Ascending aorta (tissue), 2 donors: ENCODE measurements at regions not wholly inside any gene's neighbourhood (a gene's known extent, or its start where the extent isn't known, plus 50 kb on each side); places are given as distances from the start of the nearest gene placed in this dataset.

Experiments used
- DNase-seq, 2 donors: peaks; one replicate each; pipeline ENCODE4 v3.0.0-alpha.2; 2019; ENCODE audit warnings: low spot score in 2 of 2
- H3K27ac ChIP-seq, 2 donors: fragments of 200-600 bp; sonication (generic); one replicate each; pipeline ENCODE4 v1.5.1; 2016 to 2017; ENCODE audit warnings: mild to moderate bottlenecking in 1 of 2
- H3K27me3 ChIP-seq: fragments of 200-600 bp; sonication (generic); one replicate; pipeline ENCODE4 v1.5.1; 2017
- H3K36me3 ChIP-seq, 2 donors: fragments of 200-600 bp; sonication (generic); one replicate each; pipeline ENCODE4 v1.5.1; 2016
- H3K4me1 ChIP-seq, 2 donors: fragments of 200-600 bp; sonication (generic); one replicate each; pipeline ENCODE4 v1.5.1; 2016 to 2017; ENCODE audit warnings: mild to moderate bottlenecking in 1 of 2
- H3K4me3 ChIP-seq, 2 donors: fragments of 200-600 bp; sonication (generic); one replicate each; pipeline ENCODE4 v1.5.1; 2016 to 2017; ENCODE audit warnings: mild to moderate bottlenecking in 1 of 2
- H3K9me3 ChIP-seq, 2 donors: fragments of 200-600 bp; sonication (generic); one replicate each; pipeline ENCODE4 v1.5.1; 2016
- CTCF ChIP-seq, 3 experiments: fragments of 200-600 bp in 2 of 3; fragments of 450-650 bp in 1 of 3; sonication (generic) in 2 of 3; IDR thresholded peaks; one replicate each; pipeline ENCODE4 v1.5.1; 2016 to 2019; ENCODE audit warnings: antibody characterized with exemption in 3 of 3, mild to moderate bottlenecking in 1 of 3, moderate library complexity in 1 of 3
- intact Hi-C: fragments of 100-400 bp; cut with DNase I; formaldehyde crosslinking; loops from one replicate; pipeline ENCODE4 v1.15.1; 2023

GRCh38 chr11:80872116-80872728 lies 1431.4 kb upstream of the TENM4 start:
- intact Hi-C loops = no loop called here

GRCh38 chr11:80868831-80869230 lies 1428.0 kb upstream of the TENM4 start:
- H3K36me3 ChIP-seq = no peaks in the 10 kb centered on the region
- no peak overlapping the region for H3K4me3 ChIP-seq
- no peaks in the 10 kb centered on the region for H3K4me1 ChIP-seq
- no peaks in the 10 kb centered on the region for H3K9me3 ChIP-seq
- no peak overlapping the region for H3K27ac ChIP-seq
- DNase-seq = no peak
- no peak for TF ChIP-seq CTCF (IDR thresholded peaks at IDR 0.05)
- no peaks in the 10 kb centered on the region for H3K27me3 ChIP-seq
- intact Hi-C loops = no loop called here

More at GRCh38 chr11:80872116-80872728, 1431.4 kb upstream of the TENM4 start:
- H3K27ac ChIP-seq = no peak overlapping the region
- H3K4me3 ChIP-seq = no peak overlapping the region
- no peaks in the 10 kb centered on the region for H3K9me3 ChIP-seq
- H3K4me1 ChIP-seq = no peaks in the 10 kb centered on the region
- TF ChIP-seq CTCF (IDR thresholded peaks at IDR 0.05) = no peak
- H3K36me3 ChIP-seq = no peaks in the 10 kb centered on the region
- DNase-seq = no peak
- no peaks in the 10 kb centered on the region for H3K27me3 ChIP-seq

GRCh38 chr11:80862011-80862410 lies 1421.2 kb upstream of the TENM4 start:
- no peaks in the 10 kb centered on the region for H3K27me3 ChIP-seq
- no peak overlapping the region for H3K4me3 ChIP-seq
- TF ChIP-seq CTCF (IDR thresholded peaks at IDR 0.05) = no peak
- H3K36me3 ChIP-seq = no peaks in the 10 kb centered on the region
- no peak for DNase-seq
- no peaks in the 10 kb centered on the region for H3K4me1 ChIP-seq
- intact Hi-C loops = no loop called here
- no peaks in the 10 kb centered on the region for H3K9me3 ChIP-seq
- no peak overlapping the region for H3K27ac ChIP-seq

GRCh38 chr11:80861193-80861592 lies 1420.4 kb upstream of the TENM4 start:
- no peak for TF ChIP-seq CTCF (IDR thresholded peaks at IDR 0.05)
- no peaks in the 10 kb centered on the region for H3K9me3 ChIP-seq
- intact Hi-C loops = no loop called here
- H3K4me1 ChIP-seq = no peaks in the 10 kb centered on the region
- no peaks in the 10 kb centered on the region for H3K27me3 ChIP-seq
- H3K27ac ChIP-seq = no peak overlapping the region
- H3K4me3 ChIP-seq = no peak overlapping the region
- no peak for DNase-seq
- H3K36me3 ChIP-seq = no peaks in the 10 kb centered on the region

- intact Hi-C loops = no loop called here
- Histone ChIP-seq H3K36me3 (no peaks in the 10 kb centered on the region), H3K27ac (no peak overlapping the region), H3K9me3 (no peaks in the 10 kb centered on the region), H3K4me1 (no peaks in the 10 kb centered on the region), H3K27me3 (no peaks in the 10 kb centered on the region), H3K4me3 (no peak overlapping the region)
- no peak for DNase-seq
- TF ChIP-seq CTCF (IDR thresholded peaks at IDR 0.05) = no peak
Measured at GRCh38 chr11:80860632-80861031, 1419.8 kb upstream of the TENM4 start.

GRCh38 chr11:80856066-80856465 lies 1415.2 kb upstream of the TENM4 start:
- H3K36me3 ChIP-seq = no peaks in the 10 kb centered on the region
- H3K27ac ChIP-seq = no peak overlapping the region
- H3K9me3 ChIP-seq = no peaks in the 10 kb centered on the region
- intact Hi-C loops = no loop called here
- no peak for TF ChIP-seq CTCF (IDR thresholded peaks at IDR 0.05)
- no peak overlapping the region for H3K4me3 ChIP-seq
- no peaks in the 10 kb centered on the region for H3K27me3 ChIP-seq
- no peak for DNase-seq
- no peaks in the 10 kb centered on the region for H3K4me1 ChIP-seq
